ENCODE measurements at regions not wholly inside any gene's neighbourhood (a gene's known extent, or its start where the extent isn't known, plus 50 kb on each side); places are given as distances from the start of the nearest gene placed in this dataset.

DNA sequence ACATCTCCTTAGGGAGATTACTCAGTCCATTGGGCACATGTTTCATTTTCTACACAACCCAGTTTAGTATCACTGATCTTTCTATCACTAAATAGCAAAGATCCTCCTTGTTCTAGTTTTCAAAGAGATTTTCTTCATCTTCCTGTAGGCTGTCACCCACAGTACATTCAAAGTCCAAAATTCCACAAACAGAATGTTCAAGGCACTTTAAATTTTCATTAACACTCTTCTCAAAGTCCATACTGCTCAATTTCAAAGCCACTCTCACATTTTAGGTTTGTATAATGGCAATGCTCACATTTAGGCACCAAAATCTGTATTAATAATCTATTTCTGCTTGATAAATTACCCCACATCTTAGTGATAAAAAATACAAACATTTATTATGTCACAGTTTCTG, 152.8 kb downstream of the FSIP2 start:
- H3K27ac Mint-ChIP-seq, result no peak overlapping the region
- H3K4me1 Mint-ChIP-seq, result no peaks in the 10 kb centered on the region
- no peaks in the 10 kb centered on the region for H3K27me3 Mint-ChIP-seq
- H3K4me3 Mint-ChIP-seq, result no peak overlapping the region
- no peaks in the 10 kb centered on the region for H3K9me3 Mint-ChIP-seq
- DNase-seq, result no peak
- POLR2A ChIA-PET, result no interaction called here
- H3K36me3 Mint-ChIP-seq, result no peaks in the 10 kb centered on the region
- no peak for ATAC-seq (ENCODE audit: low read depth)

DNA sequence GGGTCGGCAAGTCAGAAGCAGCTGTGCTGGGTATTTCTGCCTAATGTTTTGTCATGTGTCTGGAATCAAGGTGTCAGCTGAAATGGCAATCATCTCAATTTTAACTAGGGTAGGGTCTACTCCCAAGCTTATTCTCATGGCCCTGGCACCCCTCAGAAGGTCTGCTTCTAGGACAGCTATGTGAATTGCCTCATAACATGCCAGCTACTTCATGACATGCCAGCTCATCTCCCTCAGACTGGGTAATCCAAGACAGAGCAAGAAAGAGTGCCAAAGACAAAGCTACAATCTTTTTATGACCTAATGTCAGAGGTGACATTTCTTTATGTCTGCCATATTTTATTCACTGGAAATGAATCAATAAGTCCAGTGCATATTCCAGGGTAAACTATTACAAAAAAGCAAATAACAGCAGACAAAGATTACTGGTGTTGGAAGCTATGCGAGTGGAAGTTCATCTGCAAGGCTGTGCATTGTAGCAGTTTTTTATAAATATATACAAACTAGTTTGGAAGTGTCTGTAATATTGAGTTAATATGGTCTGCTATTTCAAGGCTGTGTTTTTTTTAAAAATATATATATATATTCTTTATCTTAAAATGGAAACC, 153.3 kb downstream of the FSIP2 start:
- POLR2A ChIA-PET, result no interaction called here
- DNase-seq, result no peak
- H3K4me3 Mint-ChIP-seq, result no peak overlapping the region
- no peaks in the 10 kb centered on the region for H3K27me3 Mint-ChIP-seq
- H3K9me3 Mint-ChIP-seq, result no peaks in the 10 kb centered on the region
- no peaks in the 10 kb centered on the region for H3K36me3 Mint-ChIP-seq
- H3K27ac Mint-ChIP-seq, result no peak overlapping the region
- ATAC-seq (ENCODE audit: low read depth), result no peak
- H3K4me1 Mint-ChIP-seq, result no peaks in the 10 kb centered on the region

DNA sequence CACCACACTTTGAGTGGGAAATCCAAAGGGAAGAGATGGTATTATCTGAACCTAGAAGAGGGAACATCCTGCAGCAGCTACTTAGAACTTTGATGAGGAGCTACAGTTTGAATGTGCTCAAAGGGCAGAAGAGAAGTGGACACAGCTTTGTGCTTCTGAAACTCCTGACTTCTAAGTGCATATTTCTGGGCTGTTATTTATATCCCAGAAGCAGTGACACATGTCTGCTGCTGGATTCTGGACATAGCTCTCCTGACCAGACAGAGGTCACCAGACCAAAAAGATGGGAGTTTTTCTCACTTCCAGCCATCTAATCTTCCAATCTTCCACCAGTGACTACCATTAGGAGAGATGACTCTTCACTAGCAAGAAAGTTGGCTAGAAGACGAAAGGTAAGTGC, 153.9 kb downstream of the FSIP2 start:
- H3K4me3 Mint-ChIP-seq, result no peak overlapping the region
- no peaks in the 10 kb centered on the region for H3K27me3 Mint-ChIP-seq
- POLR2A ChIA-PET, result no interaction called here
- H3K36me3 Mint-ChIP-seq, result no peaks in the 10 kb centered on the region
- no peak overlapping the region for H3K27ac Mint-ChIP-seq
- DNase-seq, result no peak
- H3K9me3 Mint-ChIP-seq, result no peaks in the 10 kb centered on the region
- no peaks in the 10 kb centered on the region for H3K4me1 Mint-ChIP-seq
- no peak for ATAC-seq (ENCODE audit: low read depth)

DNA sequence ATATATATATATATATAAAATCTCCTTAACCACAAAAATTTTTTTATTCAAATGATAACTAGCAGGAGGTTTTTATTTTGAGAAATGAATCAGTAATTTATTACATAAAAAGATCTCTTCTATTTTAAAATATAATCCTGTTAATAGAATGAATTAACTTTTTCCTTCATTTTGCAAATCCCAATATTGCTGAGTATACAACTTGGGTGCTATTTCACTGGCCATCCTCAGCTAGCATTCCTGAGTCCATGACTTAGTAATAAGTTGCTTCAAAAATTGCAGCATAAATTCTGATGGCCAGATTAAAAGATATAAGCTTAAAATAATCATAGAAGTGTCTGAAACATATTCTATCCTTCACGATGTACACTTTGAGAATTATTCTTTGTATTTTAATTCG, 155.6 kb downstream of the FSIP2 start:
- POLR2A ChIA-PET, result no interaction called here
- no peaks in the 10 kb centered on the region for H3K27me3 Mint-ChIP-seq
- no peak for DNase-seq
- H3K9me3 Mint-ChIP-seq, result no peaks in the 10 kb centered on the region
- H3K4me1 Mint-ChIP-seq, result no peaks in the 10 kb centered on the region
- no peak for ATAC-seq (ENCODE audit: low read depth)
- no peak overlapping the region for H3K4me3 Mint-ChIP-seq
- no peak overlapping the region for H3K27ac Mint-ChIP-seq
- no peaks in the 10 kb centered on the region for H3K36me3 Mint-ChIP-seq

GRCh38 chr2:185895828-185896693, 157.5 kb downstream of the FSIP2 start:
- Mint-ChIP-seq H3K4me3 (no peak overlapping the region), H3K27ac (no peak overlapping the region), H3K36me3 (no peaks in the 10 kb centered on the region), H3K9me3 (no peaks in the 10 kb centered on the region), H3K4me1 (no peaks in the 10 kb centered on the region), H3K27me3 (no peaks in the 10 kb centered on the region)
- DNase-seq, result no peak
- POLR2A ChIA-PET, result no interaction called here
- ATAC-seq (ENCODE audit: low read depth), result no peak

- no peak for DNase-seq
- Mint-ChIP-seq H3K27me3 (no peaks in the 10 kb centered on the region), H3K27ac (no peak overlapping the region)
These were observed 160.8 kb downstream of the FSIP2 start for GRCh38 chr2:185899366-185899765.

GRCh38 chr2:185919155-185919554, 180.6 kb downstream of the FSIP2 start:
- Mint-ChIP-seq H3K27me3 (no peaks in the 10 kb centered on the region), H3K9me3 (peaks cover 1% of the 10 kb centered on the region), H3K27ac (no peak overlapping the region), H3K4me3 (no peak overlapping the region), H3K4me1 (no peaks in the 10 kb centered on the region), H3K36me3 (no peaks in the 10 kb centered on the region)
- POLR2A ChIA-PET, result no interaction called here
- DNase-seq (no peak), ATAC-seq (ENCODE audit: low read depth) (no peak)

More at GRCh38 chr2:185899366-185899765, 160.8 kb downstream of the FSIP2 start:
- H3K9me3 Mint-ChIP-seq, result no peaks in the 10 kb centered on the region
- POLR2A ChIA-PET, result no interaction called here
- H3K36me3 Mint-ChIP-seq, result no peaks in the 10 kb centered on the region
- no peaks in the 10 kb centered on the region for H3K4me1 Mint-ChIP-seq
- ATAC-seq (ENCODE audit: low read depth), result no peak
- H3K4me3 Mint-ChIP-seq, result no peak overlapping the region

- peaks cover 1% of the 10 kb centered on the region for H3K9me3 Mint-ChIP-seq
- POLR2A ChIA-PET, result interaction anchor here (0.6 kb wide), 1 partner anchor 1573 kb away, joined by 4 read pairs; no protein-coding TSS in a partner anchor
These were observed 182.6 kb downstream of the FSIP2 start for GRCh38 chr2:185921048-185921756.

DNA sequence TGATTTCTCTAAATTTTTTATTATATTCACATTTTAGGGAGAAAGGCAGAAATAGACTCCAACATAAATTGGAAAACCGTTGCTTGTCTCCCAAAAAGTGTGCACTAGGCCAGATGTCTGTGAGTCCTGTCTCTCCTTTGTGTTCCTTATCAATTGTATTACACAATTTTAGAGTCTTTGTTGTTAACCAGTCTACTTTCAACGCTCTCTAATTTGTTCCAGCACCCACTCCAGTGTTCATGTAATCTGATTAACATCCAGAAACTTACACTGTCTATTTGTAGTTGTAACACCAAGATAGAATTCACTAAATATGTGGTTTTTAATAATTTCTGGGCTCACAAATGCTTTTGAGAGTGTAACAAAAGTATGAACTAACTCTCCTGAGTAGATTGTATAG, 195.6 kb downstream of the FSIP2 start:
- POLR2A ChIA-PET, result no interaction called here
- H3K9me3 Mint-ChIP-seq, result no peaks in the 10 kb centered on the region
- ATAC-seq (ENCODE audit: low read depth) (no peak), DNase-seq (no peak)
- H3K36me3 Mint-ChIP-seq, result no peaks in the 10 kb centered on the region
- no peaks in the 10 kb centered on the region for H3K4me1 Mint-ChIP-seq
- no peak overlapping the region for H3K27ac Mint-ChIP-seq
- no peaks in the 10 kb centered on the region for H3K27me3 Mint-ChIP-seq
- H3K4me3 Mint-ChIP-seq, result no peak overlapping the region

More at GRCh38 chr2:185921048-185921756, 182.6 kb downstream of the FSIP2 start:
- H3K27me3 Mint-ChIP-seq, result no peaks in the 10 kb centered on the region
- ATAC-seq (ENCODE audit: low read depth), result no peak
- no peaks in the 10 kb centered on the region for H3K36me3 Mint-ChIP-seq
- no peak for DNase-seq
- H3K4me3 Mint-ChIP-seq, result no peak overlapping the region
- no peaks in the 10 kb centered on the region for H3K4me1 Mint-ChIP-seq
- H3K27ac Mint-ChIP-seq, result no peak overlapping the region

DNA sequence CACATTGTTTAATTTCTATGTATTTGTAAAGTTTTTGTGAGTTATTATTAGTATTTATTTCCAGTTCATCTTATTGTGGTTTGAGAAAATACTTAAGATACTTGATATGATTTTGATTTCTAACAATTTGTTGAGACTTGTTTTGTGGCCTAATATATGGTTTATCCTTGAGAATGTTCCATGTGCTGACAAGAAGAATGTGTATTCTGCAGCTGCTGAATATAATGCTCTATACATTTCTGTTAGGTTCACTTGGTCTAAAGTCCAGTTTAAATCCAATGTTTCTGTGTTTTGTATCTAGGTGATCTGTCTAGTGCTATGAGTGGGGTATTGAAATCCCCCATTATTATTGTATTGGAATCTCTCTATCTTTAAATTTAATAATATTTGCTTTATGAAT, 201.3 kb downstream of the FSIP2 start:
- peaks cover 2% of the 10 kb centered on the region for H3K36me3 Mint-ChIP-seq
- POLR2A ChIA-PET, result no interaction called here
- no peak for ATAC-seq (ENCODE audit: low read depth)
- H3K4me3 Mint-ChIP-seq, result no peak overlapping the region
- H3K4me1 Mint-ChIP-seq, result no peaks in the 10 kb centered on the region
- H3K9me3 Mint-ChIP-seq, result peaks cover 9% of the 10 kb centered on the region
- DNase-seq, result no peak
- H3K27me3 Mint-ChIP-seq, result no peaks in the 10 kb centered on the region
- H3K27ac Mint-ChIP-seq, result no peak overlapping the region

- Mint-ChIP-seq H3K9me3 (peaks cover 9% of the 10 kb centered on the region), H3K4me1 (no peaks in the 10 kb centered on the region), H3K27me3 (no peaks in the 10 kb centered on the region), H3K4me3 (no peak overlapping the region), H3K36me3 (peaks cover 2% of the 10 kb centered on the region), H3K27ac (no peak overlapping the region)
- POLR2A ChIA-PET, result no interaction called here
- DNase-seq (no peak), ATAC-seq (ENCODE audit: low read depth) (no peak)
These were observed 204.3 kb downstream of the FSIP2 start for GRCh38 chr2:185942855-185943254.

DNA sequence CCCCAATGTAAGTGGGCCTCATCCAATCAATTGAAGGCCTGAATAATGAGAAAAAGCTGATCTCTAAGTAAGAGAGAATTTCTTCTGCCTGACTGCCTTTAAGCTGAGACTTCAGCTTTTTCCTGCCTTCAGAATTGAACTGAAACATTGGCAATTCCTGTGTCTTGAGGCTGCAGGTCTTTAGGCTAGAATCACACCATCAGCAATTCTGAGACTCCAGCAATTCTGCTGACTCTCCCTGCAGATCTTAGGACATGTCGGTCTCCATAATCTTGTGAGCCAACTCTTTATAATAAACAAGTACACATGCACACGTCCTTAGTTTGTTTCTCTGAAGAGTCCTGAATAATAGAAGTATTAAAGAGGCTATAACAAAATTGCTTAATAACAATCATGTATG, 209.1 kb downstream of the FSIP2 start:
- no peak for DNase-seq
- H3K4me3 Mint-ChIP-seq, result no peak overlapping the region
- POLR2A ChIA-PET, result no interaction called here
- no peaks in the 10 kb centered on the region for H3K27me3 Mint-ChIP-seq
- peaks cover 6% of the 10 kb centered on the region for H3K9me3 Mint-ChIP-seq
- ATAC-seq (ENCODE audit: low read depth), result no peak
- H3K4me1 Mint-ChIP-seq, result no peaks in the 10 kb centered on the region
- H3K36me3 Mint-ChIP-seq, result peaks cover 2% of the 10 kb centered on the region
- no peak overlapping the region for H3K27ac Mint-ChIP-seq

DNA sequence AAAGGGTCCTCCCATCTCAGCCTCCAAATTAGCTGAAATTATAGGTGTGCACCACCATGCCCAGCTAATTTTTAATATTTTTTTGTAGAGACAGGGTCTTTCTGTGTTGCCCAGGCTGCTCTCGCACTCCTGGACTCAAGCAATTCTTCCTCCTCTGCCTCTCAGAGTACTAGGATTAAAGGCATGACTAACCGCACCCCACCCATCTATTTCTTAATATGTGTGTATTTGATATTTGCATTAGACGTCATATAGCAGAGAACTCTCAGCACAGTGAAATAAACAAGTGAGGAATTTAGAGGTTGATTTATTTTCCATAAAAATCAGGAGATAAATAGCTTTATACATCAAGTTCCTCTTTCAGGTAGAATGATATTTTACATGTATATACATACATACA, 213.5 kb downstream of the FSIP2 start:
- Mint-ChIP-seq H3K36me3 (no peaks in the 10 kb centered on the region), H3K9me3 (no peaks in the 10 kb centered on the region), H3K4me1 (no peaks in the 10 kb centered on the region), H3K27ac (no peak overlapping the region), H3K4me3 (no peak overlapping the region), H3K27me3 (no peaks in the 10 kb centered on the region)
- DNase-seq, result no peak
- POLR2A ChIA-PET, result no interaction called here
- ATAC-seq (ENCODE audit: low read depth), result no peak

- H3K4me3 Mint-ChIP-seq, result no peak overlapping the region
- POLR2A ChIA-PET, result no interaction called here
- no peaks in the 10 kb centered on the region for H3K27me3 Mint-ChIP-seq
- H3K9me3 Mint-ChIP-seq, result peaks cover 2% of the 10 kb centered on the region
- no peak for DNase-seq
- no peaks in the 10 kb centered on the region for H3K4me1 Mint-ChIP-seq
- no peaks in the 10 kb centered on the region for H3K36me3 Mint-ChIP-seq
- H3K27ac Mint-ChIP-seq, result no peak overlapping the region
- no peak for ATAC-seq (ENCODE audit: low read depth)
These were observed 215.8 kb downstream of the FSIP2 start for GRCh38 chr2:185954389-185954788.
